Fibroblast of mammary gland (primary cell): ENCODE measurements at regions not wholly inside any gene's neighbourhood (a gene's known extent, or its start where the extent isn't known, plus 50 kb on each side); places are given as distances from the start of the nearest gene placed in this dataset.

Experiments
- DNase-seq: peaks from one replicate; pipeline ENCODE4 v3.0.0-alpha.2; 2010; ENCODE audit warnings: low read depth
- H3K4me3 ChIP-seq: 2 replicates; pipeline ENCODE4 v1.5.1; 2011; ENCODE audit warnings: low read depth, mild to moderate bottlenecking, low read length, moderate library complexity; ENCODE audit not compliant: control insufficient read depth
- TF ChIP-seq, protein P1 (sequence below): conservative IDR thresholded peaks from 2 replicates; pipeline ENCODE4 v1.5.1; 2011; ENCODE audit warnings: low read depth, low read length, inconsistent platforms; ENCODE audit not compliant: control insufficient read depth, insufficient read depth

DNA sequence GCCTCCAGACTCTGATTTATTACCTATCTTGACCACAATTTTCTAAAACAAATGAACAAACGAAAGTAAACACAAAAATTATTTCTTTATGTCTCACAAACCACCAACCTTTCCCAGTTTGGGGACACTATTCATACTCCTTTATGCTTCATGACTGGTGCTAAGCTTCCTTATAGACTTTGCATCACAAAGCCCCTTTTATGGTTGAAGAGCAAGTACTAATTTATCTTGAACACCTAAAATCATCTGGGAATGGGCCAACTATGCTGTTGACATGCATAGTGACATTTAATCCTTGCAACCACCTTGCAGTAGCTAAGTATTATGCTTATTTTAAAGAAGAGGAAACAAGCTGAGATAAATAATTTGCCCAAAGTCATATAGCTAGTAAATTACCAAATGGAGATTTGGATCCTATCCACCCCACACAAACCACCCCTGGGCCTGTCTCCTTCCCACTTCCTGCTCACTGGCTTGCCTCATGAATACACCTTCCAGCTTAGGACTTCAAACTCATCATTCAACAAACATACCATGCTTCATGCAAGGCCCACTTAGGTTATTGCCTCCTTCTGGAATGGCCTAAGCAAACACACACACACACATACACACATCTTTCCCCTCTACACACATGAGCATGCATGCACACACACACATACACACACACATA is 192.2 kb downstream of the PLPP3 start:
- H3K4me3 ChIP-seq = no peak overlapping the region
- TF ChIP-seq, protein P1, sequence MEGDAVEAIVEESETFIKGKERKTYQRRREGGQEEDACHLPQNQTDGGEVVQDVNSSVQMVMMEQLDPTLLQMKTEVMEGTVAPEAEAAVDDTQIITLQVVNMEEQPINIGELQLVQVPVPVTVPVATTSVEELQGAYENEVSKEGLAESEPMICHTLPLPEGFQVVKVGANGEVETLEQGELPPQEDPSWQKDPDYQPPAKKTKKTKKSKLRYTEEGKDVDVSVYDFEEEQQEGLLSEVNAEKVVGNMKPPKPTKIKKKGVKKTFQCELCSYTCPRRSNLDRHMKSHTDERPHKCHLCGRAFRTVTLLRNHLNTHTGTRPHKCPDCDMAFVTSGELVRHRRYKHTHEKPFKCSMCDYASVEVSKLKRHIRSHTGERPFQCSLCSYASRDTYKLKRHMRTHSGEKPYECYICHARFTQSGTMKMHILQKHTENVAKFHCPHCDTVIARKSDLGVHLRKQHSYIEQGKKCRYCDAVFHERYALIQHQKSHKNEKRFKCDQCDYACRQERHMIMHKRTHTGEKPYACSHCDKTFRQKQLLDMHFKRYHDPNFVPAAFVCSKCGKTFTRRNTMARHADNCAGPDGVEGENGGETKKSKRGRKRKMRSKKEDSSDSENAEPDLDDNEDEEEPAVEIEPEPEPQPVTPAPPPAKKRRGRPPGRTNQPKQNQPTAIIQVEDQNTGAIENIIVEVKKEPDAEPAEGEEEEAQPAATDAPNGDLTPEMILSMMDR = no peak
- DNase-seq = no peak

DNA sequence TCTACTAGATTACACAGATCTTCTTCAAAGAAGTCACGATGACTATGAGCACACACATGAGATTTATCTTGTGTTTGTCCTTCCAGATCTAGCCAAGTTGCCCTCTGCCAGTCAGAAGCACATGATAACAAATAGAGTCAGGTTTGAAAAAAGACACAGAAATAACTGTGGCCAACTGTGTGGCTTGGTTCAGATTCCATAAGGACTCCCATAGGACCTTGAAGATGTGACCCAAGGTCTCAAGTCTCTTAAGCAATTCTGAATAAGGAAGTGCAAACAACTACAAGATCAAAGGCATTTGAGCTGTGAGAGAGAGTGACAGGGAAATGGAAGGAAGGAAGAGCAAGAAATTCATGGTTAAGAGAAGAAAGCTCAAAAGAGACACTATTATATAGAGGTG is 194.0 kb downstream of the PLPP3 start:
- TF ChIP-seq, protein P1 = no peak

DNA sequence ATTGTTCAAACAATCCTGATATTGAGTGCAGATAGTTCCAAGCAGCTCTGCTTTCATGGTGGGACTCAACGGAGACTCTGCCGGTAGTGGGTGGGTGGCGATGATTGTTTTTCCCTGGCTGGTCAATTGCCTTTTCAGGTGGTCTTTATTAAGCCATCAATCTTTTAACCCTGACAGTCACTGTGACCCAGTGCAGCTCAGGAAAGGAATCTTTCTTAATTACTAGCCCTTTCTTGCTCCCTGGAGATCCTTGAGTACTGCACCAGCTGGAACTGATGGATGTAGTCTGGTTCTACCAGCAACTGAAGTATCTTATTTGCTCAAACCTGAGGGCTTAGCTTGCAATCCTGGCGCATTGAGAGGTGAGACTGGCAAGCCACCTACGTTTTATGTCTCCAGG is 196.4 kb downstream of the PLPP3 start:
- no peak overlapping the region for H3K4me3 ChIP-seq
- DNase-seq = no peak
- TF ChIP-seq, protein P1 = no peak

More for the DNA sequence above, 194.0 kb downstream of the PLPP3 start:
- no peak overlapping the region for H3K4me3 ChIP-seq
- no peak for DNase-seq

DNA sequence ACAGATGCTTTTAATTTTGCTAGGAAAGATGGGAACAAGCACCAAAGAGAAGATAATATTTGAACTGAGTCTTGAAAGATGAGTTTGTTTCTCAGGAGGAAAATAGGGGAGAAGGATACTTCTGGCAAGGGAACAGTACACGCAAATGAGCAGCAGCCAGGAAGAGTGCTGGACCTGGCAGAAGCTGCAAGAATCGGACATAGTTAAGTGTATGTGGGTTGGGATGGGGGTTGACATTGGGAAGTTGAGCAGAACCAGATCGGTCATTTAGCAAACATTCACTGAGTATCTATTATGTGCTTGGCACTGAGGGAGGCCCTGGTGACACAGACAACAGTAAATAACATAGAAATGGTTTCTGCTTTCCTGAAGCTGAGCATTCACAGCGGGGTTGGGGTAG is 198.8 kb downstream of the PLPP3 start:
- DNase-seq = no peak
- TF ChIP-seq, protein P1 = no peak
- no peak overlapping the region for H3K4me3 ChIP-seq

DNA sequence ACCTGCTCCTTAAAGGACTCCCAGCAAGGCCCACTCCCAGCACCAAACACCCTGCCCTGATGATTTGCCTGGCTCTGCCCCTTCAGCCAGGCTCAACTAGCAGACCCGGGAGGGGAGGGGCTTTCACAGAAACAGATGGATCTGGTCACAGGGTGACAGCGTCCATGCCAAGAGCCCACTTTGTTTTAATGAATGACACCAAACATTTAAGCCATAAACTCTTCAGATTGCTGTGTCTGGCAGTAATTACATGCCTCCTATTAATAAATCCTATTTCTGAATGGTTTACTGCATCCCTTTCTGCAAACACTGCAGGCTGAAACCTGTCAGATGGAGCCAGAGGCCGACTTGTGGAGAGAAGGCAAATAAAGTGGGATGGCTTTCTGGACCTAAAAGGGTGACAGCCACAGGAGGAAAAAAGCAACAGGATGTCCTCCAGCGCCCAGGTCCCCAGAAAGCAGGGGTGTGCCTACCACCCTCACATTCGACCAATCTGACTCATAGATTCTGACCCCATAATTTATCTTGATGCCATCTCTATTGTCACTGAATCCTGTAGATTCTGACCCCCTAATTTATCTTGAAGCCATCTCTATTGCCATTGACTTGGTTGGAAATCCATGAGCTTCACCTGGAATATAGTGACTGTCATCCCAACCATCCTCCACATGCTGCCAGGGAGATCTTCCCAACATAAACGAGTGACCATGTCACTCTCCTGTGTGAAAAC is 200.9 kb downstream of the PLPP3 start:
- TF ChIP-seq, protein P1 = no peak
- no peak overlapping the region for H3K4me3 ChIP-seq

DNA sequence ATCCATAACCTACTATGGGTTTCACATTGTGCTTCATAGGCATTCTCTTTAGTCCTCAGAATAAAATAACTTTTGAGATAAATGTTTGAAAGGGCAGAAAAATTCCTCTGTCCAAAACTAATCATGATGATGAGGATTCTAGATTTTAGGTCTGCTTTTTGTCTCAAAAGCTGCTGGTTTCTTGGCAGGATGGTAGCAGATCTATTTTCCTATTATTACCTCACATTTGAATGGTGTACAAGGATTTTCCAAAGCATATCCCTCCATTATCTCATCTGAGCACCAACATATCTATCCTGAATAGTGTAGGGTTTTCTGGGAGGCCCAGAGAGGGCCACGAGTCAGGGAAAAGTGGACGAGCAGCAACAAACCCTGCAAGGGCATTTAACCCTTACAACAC is 201.9 kb downstream of the PLPP3 start:
- H3K4me3 ChIP-seq = no peak overlapping the region
- TF ChIP-seq, protein P1 = no peak
- DNase-seq = no peak

More for the DNA sequence above, 200.9 kb downstream of the PLPP3 start:
- no peak for DNase-seq
